GM18511 (cell line): ENCODE measurements at regions not wholly inside any gene's neighbourhood (a gene's known extent, or its start where the extent isn't known, plus 50 kb on each side); places are given as distances from the start of the nearest gene placed in this dataset.

Experiments
- ATAC-seq: cut with Tn5 transposase; IDR thresholded peaks from one replicate; pipeline ENCODE4 v1.9.1; 2021; ENCODE audit warnings: mild to moderate bottlenecking, moderate library complexity; ENCODE audit not compliant: unreplicated experiment

- ATAC-seq, result no peak
Observed at GRCh38 chr20:24378661-24379483, 90.6 kb upstream of the SYNDIG1 start.

GRCh38 chr20:24376311-24377099 lies 92.9 kb upstream of the SYNDIG1 start:
- no peak for ATAC-seq

GRCh38 chr20:24373372-24373771 lies 96.1 kb upstream of the SYNDIG1 start:
- ATAC-seq, result no peak

GRCh38 chr20:24370911-24371695 lies 98.3 kb upstream of the SYNDIG1 start:
- ATAC-seq, result no peak

GRCh38 chr20:24370249-24370648 lies 99.2 kb upstream of the SYNDIG1 start:
- ATAC-seq, result no peak

- no peak for ATAC-seq
Observed at GRCh38 chr20:24368253-24368652, 101.2 kb upstream of the SYNDIG1 start.

- no peak for ATAC-seq
Observed at GRCh38 chr20:24366336-24367004, 103.0 kb upstream of the SYNDIG1 start.

GRCh38 chr20:24365670-24366069 lies 103.8 kb upstream of the SYNDIG1 start:
- no peak for ATAC-seq

GRCh38 chr20:24364482-24364881 lies 104.9 kb upstream of the SYNDIG1 start:
- ATAC-seq, result no peak

- ATAC-seq, result no peak
Observed at GRCh38 chr20:24363031-24363430, 106.4 kb upstream of the SYNDIG1 start.

- ATAC-seq, result no peak
Observed at GRCh38 chr20:24362080-24362479, 107.3 kb upstream of the SYNDIG1 start.

GRCh38 chr20:24361541-24361940 lies 107.9 kb upstream of the SYNDIG1 start:
- no peak for ATAC-seq

GRCh38 chr20:24360531-24360930 lies 108.9 kb upstream of the SYNDIG1 start:
- no peak for ATAC-seq

- ATAC-seq, result no peak
Observed at GRCh38 chr20:24359321-24360027, 110.0 kb upstream of the SYNDIG1 start.

- no peak for ATAC-seq
Observed at GRCh38 chr20:24357931-24358330, 111.5 kb upstream of the SYNDIG1 start.

GRCh38 chr20:24357177-24357576 lies 112.3 kb upstream of the SYNDIG1 start:
- no peak for ATAC-seq

- no peak for ATAC-seq
Observed at GRCh38 chr20:24353135-24353690, 116.2 kb upstream of the SYNDIG1 start.

GRCh38 chr20:24350923-24351368 lies 118.5 kb upstream of the SYNDIG1 start:
- ATAC-seq, result no peak

- ATAC-seq, result no peak
Observed at GRCh38 chr20:24341781-24342180, 127.6 kb upstream of the SYNDIG1 start.

GRCh38 chr20:24340933-24341332 lies 128.5 kb upstream of the SYNDIG1 start:
- ATAC-seq, result no peak
